AG10803 (cell line): ENCODE measurements at regions not wholly inside any gene's neighbourhood (a gene's known extent, or its start where the extent isn't known, plus 50 kb on each side); places are given as distances from the start of the nearest gene placed in this dataset.

Experiments
- DNase-seq: peaks from one replicate; pipeline ENCODE4 v3.0.0; 2010; ENCODE audit warnings: low read depth
- H3K4me3 ChIP-seq: 2 replicates; pipeline ENCODE4 v1.5.1; 2011; ENCODE audit warnings: mild to moderate bottlenecking, low read length, control low read depth
- CTCF ChIP-seq: conservative IDR thresholded peaks from 2 replicates; pipeline ENCODE4 v1.5.1; 2011; ENCODE audit warnings: mild to moderate bottlenecking, low read length, control low read depth, inconsistent platforms

GRCh38 chr18:54679318-54680149 is 88.5 kb downstream of the DYNAP start:
- no peak overlapping the region for H3K4me3 ChIP-seq
- TF ChIP-seq CTCF = peak; percentile 76
- peak; percentile 81 for DNase-seq

GRCh38 chr18:54684784-54685183 is 93.7 kb downstream of the DYNAP start:
- peak; percentile 29 for DNase-seq
- no peak overlapping the region for H3K4me3 ChIP-seq
- no peak for TF ChIP-seq CTCF

- no peak overlapping the region for H3K4me3 ChIP-seq
- DNase-seq = no peak
- TF ChIP-seq CTCF = no peak
Measured at GRCh38 chr18:54689319-54689718, 98.3 kb downstream of the DYNAP start.

- DNase-seq = peak; percentile 11
- no peak for TF ChIP-seq CTCF
- H3K4me3 ChIP-seq = peak overlapping the region; percentile 6; the same call in 1 of the 2 replicates
Measured at GRCh38 chr18:54690198-54690597, 99.2 kb downstream of the DYNAP start.

- no peak for DNase-seq
- TF ChIP-seq CTCF = no peak
- H3K4me3 ChIP-seq = no peak overlapping the region
Measured at GRCh38 chr18:54692463-54692862, 101.4 kb downstream of the DYNAP start.

- DNase-seq = no peak
- H3K4me3 ChIP-seq = no peak overlapping the region
- no peak for TF ChIP-seq CTCF
Measured at GRCh38 chr18:54696616-54697293, 105.7 kb downstream of the DYNAP start.

- no peak for DNase-seq
- H3K4me3 ChIP-seq = no peak overlapping the region
- no peak for TF ChIP-seq CTCF
Measured at GRCh38 chr18:54700580-54700979, 109.5 kb downstream of the DYNAP start.
